Neural progenitor cell (in vitro differentiated cells): ENCODE measurements at regions not wholly inside any gene's neighbourhood (a gene's known extent, or its start where the extent isn't known, plus 50 kb on each side); places are given as distances from the start of the nearest gene placed in this dataset.

Source experiments
- EZH2 ChIP-seq: fragments of 200-600 bp; sonication (generic); IDR thresholded peaks from 2 replicates; pipeline ENCODE4 v1.6.1; 2017; ENCODE audit warnings: antibody characterized with exemption, mild to moderate bottlenecking, moderate library complexity
- TF ChIP-seq, protein P1 (sequence below): fragments of 200-600 bp; sonication (generic); IDR thresholded peaks from 2 replicates; pipeline ENCODE4 v1.5.1; 2017; ENCODE audit warnings: antibody characterized with exemption, mild to moderate bottlenecking

DNA sequence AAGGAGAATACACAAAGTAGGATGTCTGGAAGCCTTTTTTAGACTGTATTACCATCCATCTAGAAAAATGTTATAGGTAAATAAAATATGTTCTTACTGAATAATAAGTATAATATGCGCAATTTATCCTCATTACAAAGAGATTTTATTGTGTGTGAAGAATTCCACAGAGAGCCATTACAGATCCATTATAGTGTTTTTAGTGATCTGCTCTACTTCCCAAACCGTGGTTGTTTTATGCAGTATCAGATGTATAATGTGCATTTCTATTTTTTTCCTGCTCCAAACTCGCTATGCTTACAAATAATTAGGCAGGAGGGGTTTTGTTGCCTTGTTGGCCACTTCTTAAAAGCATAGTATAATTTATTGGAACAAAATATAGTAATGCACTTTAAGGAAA, 447.8 kb downstream of the USP25 start:
- TF ChIP-seq, protein P1, sequence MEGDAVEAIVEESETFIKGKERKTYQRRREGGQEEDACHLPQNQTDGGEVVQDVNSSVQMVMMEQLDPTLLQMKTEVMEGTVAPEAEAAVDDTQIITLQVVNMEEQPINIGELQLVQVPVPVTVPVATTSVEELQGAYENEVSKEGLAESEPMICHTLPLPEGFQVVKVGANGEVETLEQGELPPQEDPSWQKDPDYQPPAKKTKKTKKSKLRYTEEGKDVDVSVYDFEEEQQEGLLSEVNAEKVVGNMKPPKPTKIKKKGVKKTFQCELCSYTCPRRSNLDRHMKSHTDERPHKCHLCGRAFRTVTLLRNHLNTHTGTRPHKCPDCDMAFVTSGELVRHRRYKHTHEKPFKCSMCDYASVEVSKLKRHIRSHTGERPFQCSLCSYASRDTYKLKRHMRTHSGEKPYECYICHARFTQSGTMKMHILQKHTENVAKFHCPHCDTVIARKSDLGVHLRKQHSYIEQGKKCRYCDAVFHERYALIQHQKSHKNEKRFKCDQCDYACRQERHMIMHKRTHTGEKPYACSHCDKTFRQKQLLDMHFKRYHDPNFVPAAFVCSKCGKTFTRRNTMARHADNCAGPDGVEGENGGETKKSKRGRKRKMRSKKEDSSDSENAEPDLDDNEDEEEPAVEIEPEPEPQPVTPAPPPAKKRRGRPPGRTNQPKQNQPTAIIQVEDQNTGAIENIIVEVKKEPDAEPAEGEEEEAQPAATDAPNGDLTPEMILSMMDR, result no peak
- TF ChIP-seq EZH2, result no peak
